ENCODE measurements at regions not wholly inside any gene's neighbourhood (a gene's known extent, or its start where the extent isn't known, plus 50 kb on each side); places are given as distances from the start of the nearest gene placed in this dataset.

DNA sequence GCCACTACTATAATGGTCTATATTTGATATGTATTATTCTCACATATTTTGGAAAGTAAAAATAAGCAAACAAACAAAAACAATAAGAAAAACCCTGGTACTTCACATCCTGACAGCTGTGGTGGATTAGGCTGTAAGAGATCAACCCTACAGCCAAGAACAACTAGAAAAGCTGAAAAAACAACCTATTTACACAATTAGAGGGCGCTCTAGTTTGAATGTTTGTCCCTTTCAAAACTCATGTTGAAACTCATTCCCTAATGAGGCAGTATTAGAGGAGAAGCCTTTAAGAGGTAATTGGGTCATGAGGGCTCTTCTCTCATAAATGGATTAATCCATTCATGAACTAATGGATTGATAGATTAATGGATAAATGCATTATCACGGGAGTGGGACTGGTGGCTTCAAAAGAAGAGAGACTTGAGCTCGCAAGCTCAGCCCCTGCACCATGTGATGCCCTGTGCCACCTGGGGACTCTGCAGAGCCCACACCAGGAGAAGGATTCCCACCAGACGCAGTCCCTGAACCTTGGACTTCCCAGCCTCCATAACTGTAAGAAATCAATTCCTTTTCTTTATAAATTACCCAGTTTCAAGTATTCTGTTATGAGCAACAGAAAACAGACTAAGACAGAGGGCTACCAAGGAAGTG is 733.9 kb upstream of the ARGLU1 start:
- Histone ChIP-seq H3K4me3 (ENCODE audit: low read depth in 1 of 2, low read length in 2 of 2) (no peak overlapping the region), H3K4me1 (ENCODE audit: control insufficient read depth in 1 of 2, insufficient read depth in 2 of 2, low read length in 2 of 2) (no peaks in the 10 kb centered on the region), H3K27me3 (ENCODE audit: low read depth, low read length) (no peaks in the 10 kb centered on the region)

GRCh38 chr13:107299717-107300116 is 731.8 kb upstream of the ARGLU1 start:
- no peaks in the 10 kb centered on the region for H3K9me3 ChIP-seq (ENCODE audit: control insufficient read depth in 1 of 2, low read length in 2 of 2)
- H3K4me3 ChIP-seq (ENCODE audit: low read depth in 1 of 2, low read length in 2 of 2), result no peak overlapping the region
- no peaks in the 10 kb centered on the region for H3K27me3 ChIP-seq (ENCODE audit: low read depth, low read length)
- no peak overlapping the region for H3K27ac ChIP-seq (ENCODE audit: low read length)
- no peaks in the 10 kb centered on the region for H3K4me1 ChIP-seq (ENCODE audit: control insufficient read depth in 1 of 2, insufficient read depth in 2 of 2, low read length in 2 of 2)
- H3K36me3 ChIP-seq (ENCODE audit: control insufficient read depth in 1 of 2, insufficient read depth in 2 of 2, low read length in 2 of 2), result no peaks in the 10 kb centered on the region

More for the DNA sequence above, 733.9 kb upstream of the ARGLU1 start:
- Histone ChIP-seq H3K36me3 (ENCODE audit: control insufficient read depth in 1 of 2, insufficient read depth in 2 of 2, low read length in 2 of 2) (no peaks in the 10 kb centered on the region), H3K9me3 (ENCODE audit: control insufficient read depth in 1 of 2, low read length in 2 of 2) (no peaks in the 10 kb centered on the region), H3K27ac (ENCODE audit: low read length) (no peak overlapping the region)

DNA sequence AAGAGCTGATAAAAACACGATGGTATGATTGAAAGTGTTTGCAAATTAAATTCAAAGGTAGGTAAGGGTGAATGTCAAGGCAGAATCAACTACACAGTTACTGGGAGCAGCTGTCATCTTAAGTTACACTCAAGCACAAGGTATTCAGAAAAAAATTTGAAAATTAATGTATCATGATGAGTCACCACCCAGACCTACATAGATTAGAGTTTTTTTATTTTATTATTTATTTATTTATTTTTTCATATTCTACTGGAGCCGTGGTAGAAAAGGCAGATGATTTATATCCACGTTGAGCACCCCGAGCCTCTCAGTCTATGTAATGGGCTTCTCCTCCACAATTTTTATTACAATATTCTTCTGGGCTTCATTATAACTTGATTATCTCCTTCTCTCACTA is 728.9 kb upstream of the ARGLU1 start:
- no peak overlapping the region for H3K4me3 ChIP-seq (ENCODE audit: low read depth in 1 of 2, low read length in 2 of 2)

DNA sequence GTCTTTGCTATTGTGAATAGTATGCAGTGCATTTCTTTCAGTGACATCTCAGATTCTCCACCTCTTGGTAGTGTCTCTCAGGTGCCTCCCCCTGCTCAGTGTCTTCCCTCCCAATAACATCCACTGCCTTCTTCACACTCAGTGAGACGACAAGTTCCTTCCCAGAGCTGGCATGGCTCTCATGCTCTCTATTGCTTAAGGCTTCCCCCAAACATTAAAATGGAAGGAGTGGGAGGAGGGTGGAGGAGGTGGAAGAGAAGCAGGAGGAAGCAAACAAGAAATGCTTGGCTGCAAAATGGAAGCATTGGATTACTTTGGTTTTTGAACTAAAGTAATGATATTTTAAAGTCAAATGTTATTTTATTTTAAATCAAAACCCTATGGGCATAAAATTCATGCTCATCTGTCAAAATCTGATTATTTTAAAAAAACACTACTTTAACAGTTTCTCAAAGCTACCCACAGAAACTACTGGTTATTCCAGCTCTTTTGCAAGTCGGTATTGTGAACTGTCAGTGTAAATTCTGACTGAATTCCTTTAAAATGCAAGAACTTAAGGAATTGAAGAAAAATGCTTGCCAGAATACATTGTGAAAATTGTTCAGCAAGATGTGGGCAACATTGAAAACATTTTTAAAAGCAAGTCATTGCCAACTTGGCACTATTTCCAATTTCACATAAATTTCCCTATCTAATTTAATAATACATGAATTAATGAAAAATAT is 727.6 kb upstream of the ARGLU1 start:
- no peak overlapping the region for H3K4me3 ChIP-seq (ENCODE audit: low read depth in 1 of 2, low read length in 2 of 2)
- H3K27me3 ChIP-seq (ENCODE audit: low read depth, low read length), result no peaks in the 10 kb centered on the region
- H3K36me3 ChIP-seq (ENCODE audit: control insufficient read depth in 1 of 2, insufficient read depth in 2 of 2, low read length in 2 of 2), result no peaks in the 10 kb centered on the region
- H3K9me3 ChIP-seq (ENCODE audit: control insufficient read depth in 1 of 2, low read length in 2 of 2), result peaks cover 0 to 3% of the 10 kb centered on the region in 2 donors
- H3K4me1 ChIP-seq (ENCODE audit: control insufficient read depth in 1 of 2, insufficient read depth in 2 of 2, low read length in 2 of 2), result no peaks in the 10 kb centered on the region
- H3K27ac ChIP-seq (ENCODE audit: low read length), result no peak overlapping the region

More for the DNA sequence above, 728.9 kb upstream of the ARGLU1 start:
- H3K4me1 ChIP-seq (ENCODE audit: control insufficient read depth in 1 of 2, insufficient read depth in 2 of 2, low read length in 2 of 2), result no peaks in the 10 kb centered on the region
- no peak overlapping the region for H3K27ac ChIP-seq (ENCODE audit: low read length)
- peaks cover 0 to 3% of the 10 kb centered on the region in 2 donors for H3K9me3 ChIP-seq (ENCODE audit: control insufficient read depth in 1 of 2, low read length in 2 of 2)
- no peaks in the 10 kb centered on the region for H3K36me3 ChIP-seq (ENCODE audit: control insufficient read depth in 1 of 2, insufficient read depth in 2 of 2, low read length in 2 of 2)
- no peaks in the 10 kb centered on the region for H3K27me3 ChIP-seq (ENCODE audit: low read depth, low read length)

DNA sequence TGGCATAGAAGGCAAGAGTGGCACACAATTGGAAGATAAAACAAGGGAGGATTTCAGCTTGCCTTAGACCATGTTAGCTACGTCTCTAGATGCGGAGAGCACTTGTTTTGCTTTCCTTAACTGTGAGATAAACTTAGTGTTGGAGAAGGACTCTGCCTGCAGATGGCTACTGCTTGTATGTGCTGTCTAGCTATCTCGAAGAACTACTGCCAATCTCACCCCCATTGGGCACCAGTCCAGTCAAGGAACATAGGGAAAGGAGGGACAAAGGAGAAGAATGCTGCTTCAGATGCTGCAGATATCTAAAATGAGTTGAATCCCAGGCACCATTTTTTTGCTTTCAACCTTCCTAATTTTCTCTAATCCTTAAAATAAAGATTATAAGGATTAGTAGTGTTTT is 726.0 kb upstream of the ARGLU1 start:
- H3K27ac ChIP-seq (ENCODE audit: low read length), result no peak overlapping the region
- H3K4me1 ChIP-seq (ENCODE audit: control insufficient read depth in 1 of 2, insufficient read depth in 2 of 2, low read length in 2 of 2), result no peaks in the 10 kb centered on the region

DNA sequence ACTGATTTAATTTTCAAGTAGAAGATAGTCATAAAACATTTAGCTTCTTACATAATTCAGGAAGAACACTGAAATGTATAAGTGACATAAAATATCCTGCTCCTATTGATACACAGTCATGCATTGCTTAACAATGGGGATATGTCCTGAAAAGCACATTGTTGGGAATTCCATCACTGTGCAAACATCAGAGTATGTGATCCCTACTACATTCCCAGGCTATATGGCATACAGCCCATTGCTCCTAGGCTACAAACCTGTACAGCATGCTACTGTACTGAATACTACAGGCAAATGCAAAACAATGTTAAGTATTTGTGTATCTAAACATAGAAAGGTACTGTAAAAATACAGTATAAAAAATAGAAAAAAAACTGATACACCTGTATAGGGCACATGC is 723.9 kb upstream of the ARGLU1 start:
- H3K4me1 ChIP-seq (ENCODE audit: control insufficient read depth in 1 of 2, insufficient read depth in 2 of 2, low read length in 2 of 2), result no peaks in the 10 kb centered on the region
- H3K27ac ChIP-seq (ENCODE audit: low read length), result no peak overlapping the region
- H3K27me3 ChIP-seq (ENCODE audit: low read depth, low read length), result no peaks in the 10 kb centered on the region
- peaks cover 0 to 3% of the 10 kb centered on the region in 2 donors for H3K9me3 ChIP-seq (ENCODE audit: control insufficient read depth in 1 of 2, low read length in 2 of 2)
- no peak overlapping the region for H3K4me3 ChIP-seq (ENCODE audit: low read depth in 1 of 2, low read length in 2 of 2)
- no peaks in the 10 kb centered on the region for H3K36me3 ChIP-seq (ENCODE audit: control insufficient read depth in 1 of 2, insufficient read depth in 2 of 2, low read length in 2 of 2)

More for the DNA sequence above, 726.0 kb upstream of the ARGLU1 start:
- Histone ChIP-seq H3K36me3 (ENCODE audit: control insufficient read depth in 1 of 2, insufficient read depth in 2 of 2, low read length in 2 of 2) (no peaks in the 10 kb centered on the region), H3K4me3 (ENCODE audit: low read depth in 1 of 2, low read length in 2 of 2) (no peak overlapping the region), H3K27me3 (ENCODE audit: low read depth, low read length) (no peaks in the 10 kb centered on the region), H3K9me3 (ENCODE audit: control insufficient read depth in 1 of 2, low read length in 2 of 2) (peaks cover 0 to 3% of the 10 kb centered on the region in 2 donors)

GRCh38 chr13:107289540-107289939 is 721.6 kb upstream of the ARGLU1 start:
- Histone ChIP-seq H3K27ac (ENCODE audit: low read length) (no peak overlapping the region), H3K27me3 (ENCODE audit: low read depth, low read length) (no peaks in the 10 kb centered on the region), H3K4me3 (ENCODE audit: low read depth in 1 of 2, low read length in 2 of 2) (no peak overlapping the region), H3K9me3 (ENCODE audit: control insufficient read depth in 1 of 2, low read length in 2 of 2) (peaks cover 2 to 3% of the 10 kb centered on the region in 2 donors), H3K36me3 (ENCODE audit: control insufficient read depth in 1 of 2, insufficient read depth in 2 of 2, low read length in 2 of 2) (no peaks in the 10 kb centered on the region), H3K4me1 (ENCODE audit: control insufficient read depth in 1 of 2, insufficient read depth in 2 of 2, low read length in 2 of 2) (no peaks in the 10 kb centered on the region)

DNA sequence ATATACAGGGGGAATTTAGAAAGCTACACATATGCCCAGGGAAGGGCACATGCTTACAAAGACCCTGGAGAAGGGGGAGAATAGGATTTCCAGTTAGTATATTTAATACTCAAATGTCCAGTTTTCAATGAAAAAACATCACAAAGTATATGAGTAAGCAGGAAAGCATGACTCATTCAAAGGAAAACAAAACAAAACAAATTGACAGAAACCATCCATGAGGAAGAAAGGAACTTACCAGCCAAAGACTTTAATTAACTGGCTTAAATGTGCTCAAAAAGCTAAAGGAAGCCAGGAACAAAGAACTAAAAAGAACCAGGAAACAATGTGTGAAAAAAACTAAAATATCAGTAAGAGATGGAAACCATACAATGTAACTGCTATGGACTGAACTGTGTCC is 716.2 kb upstream of the ARGLU1 start:
- no peak overlapping the region for H3K27ac ChIP-seq (ENCODE audit: low read length)

GRCh38 chr13:107277911-107278310 is 710.0 kb upstream of the ARGLU1 start:
- no peaks in the 10 kb centered on the region for H3K27me3 ChIP-seq (ENCODE audit: low read depth, low read length)
- no peak overlapping the region for H3K27ac ChIP-seq (ENCODE audit: low read length)
- H3K4me3 ChIP-seq (ENCODE audit: low read depth in 1 of 2, low read length in 2 of 2), result no peak overlapping the region
- no peaks in the 10 kb centered on the region for H3K4me1 ChIP-seq (ENCODE audit: control insufficient read depth in 1 of 2, insufficient read depth in 2 of 2, low read length in 2 of 2)
- H3K9me3 ChIP-seq (ENCODE audit: control insufficient read depth in 1 of 2, low read length in 2 of 2), result no peaks in the 10 kb centered on the region
- H3K36me3 ChIP-seq (ENCODE audit: control insufficient read depth in 1 of 2, insufficient read depth in 2 of 2, low read length in 2 of 2), result no peaks in the 10 kb centered on the region

More for the DNA sequence above, 716.2 kb upstream of the ARGLU1 start:
- Histone ChIP-seq H3K4me1 (ENCODE audit: control insufficient read depth in 1 of 2, insufficient read depth in 2 of 2, low read length in 2 of 2) (no peaks in the 10 kb centered on the region), H3K27me3 (ENCODE audit: low read depth, low read length) (no peaks in the 10 kb centered on the region), H3K9me3 (ENCODE audit: control insufficient read depth in 1 of 2, low read length in 2 of 2) (peaks cover 0 to 4% of the 10 kb centered on the region in 2 donors), H3K36me3 (ENCODE audit: control insufficient read depth in 1 of 2, insufficient read depth in 2 of 2, low read length in 2 of 2) (no peaks in the 10 kb centered on the region), H3K4me3 (ENCODE audit: low read depth in 1 of 2, low read length in 2 of 2) (no peak overlapping the region)

DNA sequence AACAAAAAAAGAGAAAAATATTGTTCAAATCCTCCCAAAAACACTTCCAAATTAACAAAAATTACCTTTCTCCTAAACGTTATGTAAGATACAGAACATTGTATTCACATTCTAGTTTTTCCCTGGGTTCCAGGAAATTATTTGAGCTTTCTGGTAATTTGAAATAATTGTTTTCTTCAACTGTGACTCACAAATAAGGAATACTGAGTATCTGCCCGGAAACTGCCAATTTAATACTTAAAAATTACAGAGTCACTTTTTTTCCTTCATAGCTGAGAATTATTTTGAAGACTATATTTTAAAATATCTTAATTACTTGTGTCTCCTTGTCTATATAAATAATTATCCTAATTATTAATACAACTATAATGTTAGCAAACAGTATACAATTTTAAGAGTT is 709.0 kb upstream of the ARGLU1 start:
- Histone ChIP-seq H3K27me3 (ENCODE audit: low read depth, low read length) (no peaks in the 10 kb centered on the region), H3K36me3 (ENCODE audit: control insufficient read depth in 1 of 2, insufficient read depth in 2 of 2, low read length in 2 of 2) (no peaks in the 10 kb centered on the region), H3K27ac (ENCODE audit: low read length) (no peak overlapping the region), H3K4me3 (ENCODE audit: low read depth in 1 of 2, low read length in 2 of 2) (no peak overlapping the region), H3K9me3 (ENCODE audit: control insufficient read depth in 1 of 2, low read length in 2 of 2) (no peaks in the 10 kb centered on the region), H3K4me1 (ENCODE audit: control insufficient read depth in 1 of 2, insufficient read depth in 2 of 2, low read length in 2 of 2) (no peaks in the 10 kb centered on the region)

- no peaks in the 10 kb centered on the region for H3K36me3 ChIP-seq (ENCODE audit: control insufficient read depth in 1 of 2, insufficient read depth in 2 of 2, low read length in 2 of 2)
- H3K27me3 ChIP-seq (ENCODE audit: low read depth, low read length), result no peaks in the 10 kb centered on the region
- H3K27ac ChIP-seq (ENCODE audit: low read length), result no peak overlapping the region
- H3K9me3 ChIP-seq (ENCODE audit: control insufficient read depth in 1 of 2, low read length in 2 of 2), result no peaks in the 10 kb centered on the region
- H3K4me3 ChIP-seq (ENCODE audit: low read depth in 1 of 2, low read length in 2 of 2), result no peak overlapping the region
- no peaks in the 10 kb centered on the region for H3K4me1 ChIP-seq (ENCODE audit: control insufficient read depth in 1 of 2, insufficient read depth in 2 of 2, low read length in 2 of 2)
These were observed 708.1 kb upstream of the ARGLU1 start for GRCh38 chr13:107275945-107276614.
